GM21619 (cell line): ENCODE measurements at regions not wholly inside any gene's neighbourhood (a gene's known extent, or its start where the extent isn't known, plus 50 kb on each side); places are given as distances from the start of the nearest gene placed in this dataset.

Source experiments
- ATAC-seq: cut with Tn5 transposase; IDR thresholded peaks from one replicate; pipeline ENCODE4 v1.9.1; 2021; ENCODE audit not compliant: unreplicated experiment

DNA sequence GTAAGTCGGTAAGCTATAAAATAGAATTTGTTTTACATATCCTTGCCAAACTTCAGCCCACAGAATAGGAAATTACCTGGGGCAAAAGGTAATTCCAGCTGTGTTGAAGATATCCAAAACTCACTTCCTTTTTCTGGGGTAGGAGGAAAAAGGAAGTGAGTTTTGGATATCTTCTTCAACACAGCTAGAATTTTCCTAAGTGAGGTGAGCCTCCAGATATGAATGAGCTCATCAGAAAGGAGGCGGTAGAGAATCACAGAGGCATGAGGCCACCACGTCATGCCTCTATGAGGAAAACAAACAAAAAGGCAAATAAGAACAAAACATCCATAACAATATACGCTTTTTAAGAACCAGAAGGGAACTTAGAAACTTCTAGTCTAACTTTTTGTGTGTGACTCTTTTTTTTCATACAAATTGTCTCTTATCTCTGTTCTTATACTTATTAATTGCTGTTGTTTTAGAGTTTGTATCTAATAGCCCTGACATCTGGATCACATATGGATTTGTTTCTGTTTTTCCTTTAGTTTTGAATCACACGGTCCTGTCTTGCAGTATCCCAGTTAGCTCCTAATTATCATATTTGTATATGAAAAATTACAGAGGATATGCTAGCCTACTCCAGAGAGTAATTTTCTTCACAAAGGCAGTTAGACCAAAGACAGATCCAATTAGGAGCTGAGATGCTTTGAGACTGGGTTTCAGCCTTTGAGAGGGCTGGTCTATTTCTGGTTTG, 104.5 kb downstream of the RBM43 start:
- no peak for ATAC-seq

DNA sequence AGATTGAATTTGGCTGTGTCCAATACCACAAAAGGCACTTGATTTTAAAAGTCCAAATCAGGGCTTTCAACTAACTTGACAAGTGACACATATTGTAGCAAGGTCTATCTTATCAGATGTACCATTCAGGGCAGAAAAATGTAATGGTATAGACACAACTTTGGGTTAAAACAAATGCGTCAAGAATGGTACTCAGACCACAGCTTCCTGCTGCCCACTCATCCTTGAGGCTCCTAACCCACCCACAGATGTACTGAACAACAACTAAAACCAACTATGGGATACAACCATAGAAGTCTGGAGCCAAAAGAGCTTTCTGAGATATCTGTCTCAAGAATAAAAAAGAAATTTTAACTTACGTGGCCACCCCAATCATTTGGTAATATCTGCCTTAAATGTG, 105.2 kb downstream of the RBM43 start:
- ATAC-seq = no peak

DNA sequence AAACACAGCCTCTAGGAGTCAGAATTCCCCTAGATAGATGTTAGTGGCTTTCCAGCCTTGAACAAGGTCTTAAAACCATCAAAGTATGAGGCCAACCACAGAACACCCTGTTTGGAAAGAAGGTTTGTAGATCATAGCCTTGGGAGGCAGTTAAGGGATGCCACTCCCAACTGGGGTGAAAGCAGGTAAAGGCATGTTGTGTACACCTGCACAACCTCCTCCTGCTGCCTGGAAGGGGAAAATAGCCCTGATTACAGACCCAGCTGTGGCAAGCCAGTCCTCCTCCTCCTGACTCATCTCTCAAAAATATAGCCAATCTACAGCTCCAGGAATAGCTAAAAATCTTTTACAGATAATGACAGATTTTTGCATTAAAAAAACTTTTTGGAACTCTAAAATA, 108.1 kb downstream of the RBM43 start:
- no peak for ATAC-seq

DNA sequence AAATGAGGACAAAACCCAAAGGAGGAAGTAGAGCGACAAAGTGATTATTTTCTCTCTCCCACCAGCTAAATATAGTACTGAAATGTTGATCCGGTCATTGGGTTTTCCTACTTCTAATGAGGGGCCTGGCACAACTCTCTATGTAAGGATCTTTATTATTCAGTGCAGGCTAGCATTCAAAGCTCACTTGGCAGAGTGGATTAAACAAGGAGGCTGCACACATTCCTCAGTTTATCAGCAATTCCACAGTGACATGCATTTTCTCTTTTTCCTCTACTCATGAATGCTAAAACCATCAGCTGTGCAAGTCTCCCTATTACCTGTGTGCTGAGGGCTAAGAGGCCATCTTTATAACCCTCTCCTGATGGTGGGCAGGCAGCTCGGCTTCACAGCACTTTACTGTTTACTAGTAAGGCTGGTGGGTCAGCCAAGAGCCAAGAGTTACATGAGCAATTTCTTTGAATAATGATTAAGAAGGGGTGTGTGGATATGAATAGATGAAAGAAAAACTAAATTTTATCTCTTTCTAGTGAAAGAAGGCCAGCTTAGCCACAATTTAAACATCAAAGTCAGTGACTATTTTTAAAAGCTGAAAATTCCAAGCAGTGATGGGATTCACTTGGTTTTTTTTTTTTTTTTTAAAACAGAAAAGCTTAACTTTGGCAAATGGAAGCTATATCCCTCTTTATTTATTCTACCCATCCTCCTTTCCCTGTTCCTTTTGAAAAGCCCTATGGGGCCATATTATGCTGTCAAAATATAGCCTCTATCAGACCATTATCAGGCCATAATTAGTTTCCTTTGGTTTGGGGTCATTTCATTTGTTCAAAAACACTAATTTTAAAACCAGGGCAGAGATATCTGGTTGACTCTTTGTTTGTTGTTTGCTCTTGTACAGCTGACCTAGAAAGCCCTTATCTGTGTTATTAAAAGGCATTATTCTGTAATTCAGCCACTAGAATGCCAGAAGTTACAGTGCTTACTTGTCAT, 111.0 kb downstream of the RBM43 start:
- ATAC-seq = no peak

DNA sequence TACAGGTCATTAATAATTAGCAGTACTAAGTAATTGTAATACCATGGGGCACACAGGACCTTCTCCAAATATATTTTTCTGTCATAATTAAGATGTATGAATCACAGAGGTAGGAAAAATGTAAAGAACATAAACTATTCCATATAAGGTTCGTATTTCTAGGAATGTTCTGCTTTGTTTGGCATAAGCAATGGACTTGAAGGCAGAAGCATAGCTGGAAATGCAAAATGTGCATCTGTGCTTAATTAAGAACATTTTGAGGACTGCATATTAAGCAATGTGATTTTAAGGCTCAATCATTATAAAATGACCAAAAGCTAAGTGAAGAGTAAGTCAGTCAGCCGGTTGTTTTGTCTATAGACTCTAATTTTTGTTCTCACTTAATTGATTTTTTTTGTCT, 123.2 kb downstream of the RBM43 start:
- ATAC-seq = no peak

DNA sequence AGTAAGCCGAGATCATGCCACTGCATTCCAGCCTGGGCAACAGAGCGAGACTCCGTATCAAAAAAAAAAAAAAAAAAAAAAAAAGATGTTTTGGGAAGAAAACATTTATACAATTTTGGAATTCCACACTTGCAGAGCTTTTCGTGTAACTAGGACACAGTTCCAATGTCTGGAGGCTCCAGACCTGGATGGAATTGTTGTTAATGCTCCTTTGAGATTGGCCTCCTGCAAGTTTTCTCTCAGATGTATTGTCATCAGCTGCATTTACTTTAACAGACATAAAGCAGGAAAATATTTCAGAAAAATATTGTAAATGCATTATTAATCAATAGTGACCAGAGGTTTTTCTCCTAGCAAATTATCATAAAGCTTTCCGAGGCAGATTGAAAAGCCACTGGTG, 124.1 kb downstream of the RBM43 start:
- no peak for ATAC-seq

DNA sequence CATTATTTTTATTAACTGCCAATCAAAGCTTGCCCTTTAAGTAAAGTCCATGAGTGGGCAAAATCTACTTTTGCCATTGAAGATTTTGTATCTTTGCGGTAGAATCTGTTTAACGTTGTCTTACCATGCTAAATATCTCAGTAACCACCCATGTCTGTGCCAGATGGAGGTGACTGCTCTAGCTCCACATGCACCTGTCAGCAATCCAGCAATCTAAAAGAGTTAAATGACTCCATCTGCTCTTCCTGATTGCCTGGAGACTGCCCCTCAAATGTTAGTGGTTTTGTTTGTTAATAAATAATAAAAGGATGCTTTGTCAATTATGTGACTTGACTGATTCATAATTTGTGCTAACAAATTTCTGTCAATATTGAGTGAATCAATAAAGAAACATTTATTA, 141.7 kb downstream of the RBM43 start:
- no peak for ATAC-seq

DNA sequence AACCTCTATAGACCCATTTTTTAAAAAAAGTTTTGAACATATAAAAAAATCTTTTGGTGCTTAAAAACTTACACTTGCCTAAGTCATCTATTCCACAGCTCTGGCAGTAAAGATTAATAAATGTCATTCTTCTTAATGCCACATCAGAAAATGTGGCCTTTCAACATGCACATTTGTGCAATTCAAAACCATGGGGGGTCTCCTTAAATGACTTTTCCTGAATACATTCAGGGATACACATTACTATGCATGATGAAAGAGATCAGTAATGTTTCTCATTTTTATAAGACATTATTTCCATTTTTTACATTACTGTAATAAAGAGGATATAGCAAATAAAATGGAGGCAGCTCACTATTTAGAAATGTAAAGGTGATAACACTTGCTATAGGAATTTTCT, 142.3 kb downstream of the RBM43 start:
- ATAC-seq = no peak

DNA sequence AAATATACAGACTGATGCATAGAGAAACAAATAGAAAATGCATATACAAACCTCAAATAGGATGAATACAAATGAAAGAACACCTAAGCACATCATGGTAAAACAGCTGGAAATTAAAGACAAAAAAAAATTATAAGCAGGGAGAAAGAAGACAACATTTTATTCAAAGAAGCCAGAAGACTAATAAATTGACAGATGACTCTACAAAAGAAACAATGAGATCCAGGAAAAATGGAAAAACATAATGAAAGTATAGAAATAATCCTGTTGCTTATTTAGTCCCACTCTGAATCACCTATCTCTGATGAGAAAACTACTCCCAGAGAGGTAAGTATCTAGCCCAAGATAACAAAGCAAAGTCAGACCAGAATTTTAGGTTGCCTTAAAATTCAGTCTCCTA, 143.4 kb downstream of the RBM43 start:
- ATAC-seq = no peak

DNA sequence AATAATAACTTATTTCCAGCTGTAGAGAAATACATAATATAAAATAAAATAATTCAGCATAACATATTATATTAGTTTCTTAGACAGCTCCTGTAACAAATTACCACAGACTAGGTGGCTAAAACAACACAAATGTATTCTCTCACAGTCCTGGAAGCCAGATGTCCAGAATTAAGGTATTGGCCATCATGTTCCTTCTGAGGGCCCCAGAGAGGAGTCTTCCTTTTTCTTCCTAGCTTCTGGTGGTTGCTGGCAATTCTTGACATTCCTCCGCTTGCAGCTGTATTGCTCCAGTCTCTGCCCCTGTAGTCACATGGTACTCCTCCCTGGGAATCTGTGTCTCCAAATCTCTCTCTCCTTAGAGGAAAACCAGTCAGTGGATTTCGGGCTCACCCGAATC, 146.8 kb downstream of the RBM43 start:
- ATAC-seq = no peak

DNA sequence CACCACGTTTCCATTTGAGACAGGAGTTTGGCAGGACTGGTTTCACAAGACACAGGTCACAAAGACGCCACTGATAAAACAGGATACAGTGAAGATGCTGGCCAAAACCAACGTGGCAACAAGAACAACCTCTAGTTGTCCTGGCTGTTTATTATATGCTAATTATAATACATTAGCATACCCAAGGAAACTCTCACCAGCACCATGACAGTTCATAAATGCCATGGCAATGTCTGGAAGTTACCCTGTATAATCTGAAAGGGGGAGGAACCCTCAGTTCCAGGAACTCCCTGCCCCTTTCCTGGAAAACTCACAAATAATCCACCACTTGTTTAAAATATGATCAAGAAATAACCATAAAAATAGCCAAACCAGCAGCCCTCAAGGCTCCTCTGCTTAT, 148.3 kb downstream of the RBM43 start:
- no peak for ATAC-seq

DNA sequence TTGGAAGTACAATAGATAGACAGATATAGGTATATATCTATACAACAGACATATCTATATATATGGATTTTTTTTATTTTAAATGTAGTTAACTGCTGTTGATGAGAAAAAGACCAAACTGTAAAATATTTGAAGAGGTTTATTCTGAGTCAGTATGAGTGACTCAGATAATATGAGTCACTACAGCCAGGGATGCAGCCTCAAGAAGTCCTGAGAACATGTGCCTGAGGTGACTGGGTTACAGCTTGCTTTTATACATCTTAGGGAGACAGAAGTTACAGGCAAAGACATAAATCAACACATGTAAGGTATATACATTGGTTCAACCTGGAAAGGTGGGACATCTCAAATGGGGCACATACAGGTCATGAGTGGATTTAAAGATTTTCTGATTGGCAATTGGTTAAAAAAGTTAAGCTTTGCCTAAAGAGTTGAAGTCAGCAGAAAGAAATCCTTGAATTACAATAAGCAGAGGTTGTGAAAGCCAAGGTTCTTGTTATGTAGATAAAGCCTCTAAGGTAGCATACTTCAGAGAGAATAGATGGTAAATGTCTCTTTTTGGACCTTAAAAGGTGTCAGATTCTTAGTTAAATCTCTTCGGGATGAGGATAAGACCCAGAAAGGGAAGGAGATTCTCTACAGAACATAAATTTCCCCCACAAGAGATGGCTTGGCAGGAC, 149.9 kb downstream of the RBM43 start:
- ATAC-seq = no peak

DNA sequence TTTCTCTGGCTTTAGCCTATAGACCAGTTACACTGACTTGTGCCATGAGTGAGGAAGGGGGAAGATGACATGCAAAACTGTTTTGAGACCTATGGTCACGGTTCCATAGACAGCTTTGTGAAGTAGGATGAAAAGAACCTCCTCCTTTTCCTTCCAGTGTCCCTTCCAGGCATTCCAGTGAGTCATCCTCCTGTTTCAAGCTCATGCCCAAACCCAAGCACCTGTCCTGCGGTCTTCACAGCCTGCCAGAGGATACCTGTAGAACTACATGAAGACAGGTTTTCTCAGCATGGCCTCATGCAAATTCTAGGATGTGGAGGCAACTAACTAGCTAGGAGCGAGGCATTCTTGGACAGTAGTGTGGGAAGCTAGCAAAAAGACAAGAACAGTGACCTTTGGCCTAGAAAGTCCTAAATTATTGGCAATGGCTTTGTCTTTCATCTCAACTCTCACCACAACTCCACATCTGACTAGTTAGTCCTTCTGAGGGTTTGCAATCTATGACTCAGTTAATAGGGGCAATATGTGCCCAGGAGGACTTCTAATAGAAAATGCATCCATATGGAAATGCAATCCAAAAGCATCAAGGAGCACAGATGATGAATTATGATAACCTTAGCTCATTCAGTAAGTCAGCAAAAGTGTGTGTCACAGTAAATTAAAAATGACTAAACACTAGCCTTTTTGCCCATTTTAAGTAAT, 154.7 kb downstream of the RBM43 start:
- ATAC-seq = no peak

DNA sequence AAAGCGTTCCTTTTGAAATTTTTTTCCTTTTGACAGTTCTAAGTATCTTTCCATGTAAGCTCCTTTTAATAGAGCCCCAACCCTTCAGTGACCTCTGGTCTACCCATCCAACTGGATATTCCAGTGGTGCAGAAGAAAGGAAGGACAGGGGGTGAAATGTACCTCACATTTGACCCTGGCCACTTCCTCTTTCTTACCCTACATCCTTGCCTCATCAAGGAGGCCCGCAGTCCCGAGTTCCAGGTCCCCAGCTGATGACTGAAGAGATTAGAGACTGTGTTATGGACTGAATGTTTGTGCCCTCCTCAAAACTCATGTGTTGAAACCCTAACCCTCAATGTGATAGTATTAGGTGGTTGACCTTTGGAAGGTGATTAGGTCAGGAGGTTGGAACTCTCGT, 158.1 kb downstream of the RBM43 start:
- ATAC-seq = no peak

DNA sequence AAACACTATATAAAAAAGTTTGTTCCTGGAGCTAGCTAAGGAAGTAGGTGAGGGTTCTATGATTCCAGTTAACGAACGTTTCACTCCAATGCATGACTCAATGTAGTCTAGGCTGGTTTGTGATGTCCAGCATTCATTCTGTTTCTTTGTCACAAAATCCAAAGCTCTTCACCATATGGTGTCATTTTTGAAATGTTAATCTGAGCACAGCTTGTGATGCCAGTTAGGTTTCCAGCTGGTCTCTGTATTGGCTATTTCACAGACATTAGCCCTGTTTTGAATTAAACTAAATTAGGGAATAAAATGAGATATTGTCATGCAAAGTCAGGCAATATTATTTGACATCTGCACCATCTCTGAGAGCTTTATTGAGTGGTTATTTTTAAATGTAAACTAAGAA, 159.4 kb downstream of the RBM43 start:
- ATAC-seq = no peak

DNA sequence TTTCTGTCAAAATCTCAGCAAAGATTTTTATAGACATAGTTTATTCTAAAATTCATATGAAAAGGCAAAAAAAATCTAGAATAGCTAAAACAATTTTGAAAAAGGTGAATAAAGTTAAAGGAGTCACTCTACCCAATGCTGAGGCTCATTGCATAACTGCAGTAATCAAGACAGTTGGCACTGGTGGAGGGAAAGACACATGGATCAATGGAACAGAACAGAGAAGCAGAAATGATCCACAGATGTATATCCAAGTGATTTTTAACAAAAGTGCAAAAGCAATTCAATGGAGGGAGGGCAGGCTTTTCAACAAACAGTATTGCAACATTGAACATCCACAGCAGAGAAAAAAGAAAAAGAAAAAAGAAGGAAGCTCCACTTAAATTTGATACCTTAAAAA, 162.8 kb downstream of the RBM43 start:
- no peak for ATAC-seq

DNA sequence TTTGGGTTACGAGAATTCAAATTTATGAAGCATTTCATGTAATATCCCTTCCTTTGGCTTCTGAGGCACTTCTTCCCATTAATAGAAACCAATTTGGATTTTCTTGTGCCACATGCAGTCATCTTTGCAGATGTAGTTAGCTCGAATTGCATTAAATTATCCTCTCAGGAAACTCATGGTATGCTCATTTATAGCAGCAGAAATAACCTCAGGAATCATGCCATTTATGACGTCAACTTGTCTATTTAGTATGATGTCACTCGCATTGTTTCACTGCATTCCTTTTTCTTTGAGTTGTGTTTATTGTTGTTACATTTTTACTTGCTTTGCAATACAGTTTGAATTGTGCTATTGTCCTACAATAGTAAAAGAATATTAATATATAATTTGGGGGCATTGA, 163.8 kb downstream of the RBM43 start:
- no peak for ATAC-seq

DNA sequence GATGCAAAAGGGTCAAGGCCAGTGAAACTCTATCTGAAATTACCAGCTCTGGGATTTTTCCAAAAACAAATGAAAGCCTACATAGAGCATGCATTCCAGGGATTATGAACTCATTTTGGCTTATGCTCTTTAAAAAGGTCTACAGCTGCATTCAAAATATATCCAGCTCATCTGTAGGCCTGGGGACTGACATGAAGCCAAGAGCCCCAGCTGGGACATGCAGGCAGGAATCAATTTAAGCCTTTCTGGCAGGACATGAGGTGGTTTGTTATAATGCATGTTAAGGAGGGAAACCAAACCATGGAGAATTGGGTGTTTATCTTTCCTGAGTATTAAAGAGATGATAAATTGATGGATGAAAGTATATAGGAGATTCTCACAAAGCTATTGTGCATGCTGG, 164.5 kb downstream of the RBM43 start:
- no peak for ATAC-seq

DNA sequence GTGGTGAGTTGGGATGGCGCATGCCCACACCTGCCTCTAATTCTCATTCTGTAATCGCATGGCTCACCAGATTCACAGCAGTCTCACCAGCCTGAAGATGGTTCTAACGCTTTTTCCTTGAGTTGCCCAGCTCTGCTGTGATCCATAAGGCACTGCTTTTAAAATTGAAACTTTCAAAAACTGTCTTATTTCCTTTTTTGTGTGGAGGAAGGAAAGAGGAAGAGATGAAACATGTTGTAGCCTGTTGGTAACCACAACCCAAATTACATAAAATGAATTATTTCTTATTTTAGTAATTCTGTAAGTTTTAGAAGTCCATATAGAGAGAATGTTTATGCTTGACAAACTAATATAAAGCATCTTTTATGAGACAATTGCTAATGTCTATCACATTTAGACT, 165.4 kb downstream of the RBM43 start:
- no peak for ATAC-seq

DNA sequence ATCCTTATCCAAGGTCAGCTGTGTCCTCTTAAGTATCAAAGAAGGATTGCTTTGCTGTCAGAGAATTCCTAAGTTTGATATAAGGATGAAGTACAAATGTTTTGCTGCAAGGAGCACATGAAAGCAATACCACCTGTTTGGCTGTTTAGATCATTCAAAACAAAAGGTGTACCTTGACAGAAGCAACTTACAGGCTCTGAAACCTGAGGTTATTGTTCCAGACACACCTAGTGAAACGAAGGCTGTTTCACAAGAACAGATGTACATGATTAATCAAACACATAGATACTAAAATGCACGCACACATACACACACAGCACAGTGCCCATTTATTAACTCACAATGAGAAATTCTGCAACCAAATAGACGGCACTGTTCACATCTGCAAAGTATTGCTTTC, 166.2 kb downstream of the RBM43 start:
- no peak for ATAC-seq

DNA sequence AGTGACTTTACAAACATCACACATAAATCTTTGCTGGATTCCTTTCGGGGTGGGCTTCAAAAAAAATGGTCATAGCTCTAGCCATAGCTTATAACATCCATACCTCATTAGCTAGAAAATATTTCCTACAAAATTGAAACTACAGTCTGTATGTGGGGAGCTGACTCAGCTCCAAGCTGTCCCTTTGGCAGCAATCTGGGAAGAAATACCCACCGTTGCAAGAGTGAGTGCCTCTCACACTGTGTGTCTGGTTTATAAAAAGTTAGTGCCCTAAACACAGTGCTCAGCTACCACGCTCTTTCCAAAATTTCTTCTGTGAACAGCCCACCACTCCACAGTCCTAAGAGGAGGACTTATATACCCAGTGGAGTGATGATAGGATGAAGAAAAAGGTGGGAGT, 170.1 kb downstream of the RBM43 start:
- ATAC-seq = no peak
